Hematopoietic multipotent progenitor cell treated with erythropoietin and hydrocortisone succinate and interleukin-3 and kit ligand, for 8 days (in vitro differentiated cells): ENCODE measurements at regions not wholly inside any gene's neighbourhood (a gene's known extent, or its start where the extent isn't known, plus 50 kb on each side); places are given as distances from the start of the nearest gene placed in this dataset.
"Not testable (repeated sequence)": the region's sequence is repeated elsewhere in the genome, so short reads cannot be mapped to it uniquely, and the experiment has no call there.

Experiments used
- DNase-seq: peaks from one replicate; pipeline ENCODE4 v3.0.0-alpha.2; 2015

- DNase-seq: no peak
These were observed 579.2 kb downstream of the ZEB2 start for GRCh38 chr2:143940720-143941119.

GRCh38 chr2:143939626-143940330 is 580.1 kb downstream of the ZEB2 start:
- DNase-seq: no peak

DNA sequence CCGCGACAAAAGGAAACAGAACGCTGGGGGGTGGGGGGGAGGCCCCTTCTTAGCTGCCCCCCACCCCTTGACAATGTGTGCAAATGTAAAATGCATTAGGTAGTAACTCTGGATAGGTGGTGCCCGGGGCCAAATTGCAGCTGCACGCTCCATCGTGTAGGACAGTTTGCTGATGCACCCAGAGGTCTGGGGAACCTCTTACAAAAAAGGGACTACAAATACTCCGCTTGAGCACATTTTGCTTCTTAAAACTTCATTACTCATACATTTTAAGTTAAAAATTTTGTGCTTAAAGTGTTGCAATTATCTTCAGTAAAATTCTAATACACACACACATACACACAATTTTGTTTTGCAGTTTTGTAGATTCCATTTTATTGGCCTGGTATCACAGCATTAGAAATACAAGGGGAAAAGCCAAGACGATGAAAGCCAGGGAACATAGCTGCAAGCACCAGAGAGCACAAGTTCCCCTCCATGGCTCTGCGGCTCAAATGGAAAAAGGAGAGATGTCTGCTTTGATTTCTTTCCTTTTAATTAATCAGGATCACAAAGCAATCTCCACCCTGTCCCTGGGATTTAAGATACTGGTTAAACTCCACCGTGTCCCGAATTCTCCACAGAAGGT is 582.1 kb downstream of the ZEB2 start:
- peak; percentile 17 for DNase-seq

DNA sequence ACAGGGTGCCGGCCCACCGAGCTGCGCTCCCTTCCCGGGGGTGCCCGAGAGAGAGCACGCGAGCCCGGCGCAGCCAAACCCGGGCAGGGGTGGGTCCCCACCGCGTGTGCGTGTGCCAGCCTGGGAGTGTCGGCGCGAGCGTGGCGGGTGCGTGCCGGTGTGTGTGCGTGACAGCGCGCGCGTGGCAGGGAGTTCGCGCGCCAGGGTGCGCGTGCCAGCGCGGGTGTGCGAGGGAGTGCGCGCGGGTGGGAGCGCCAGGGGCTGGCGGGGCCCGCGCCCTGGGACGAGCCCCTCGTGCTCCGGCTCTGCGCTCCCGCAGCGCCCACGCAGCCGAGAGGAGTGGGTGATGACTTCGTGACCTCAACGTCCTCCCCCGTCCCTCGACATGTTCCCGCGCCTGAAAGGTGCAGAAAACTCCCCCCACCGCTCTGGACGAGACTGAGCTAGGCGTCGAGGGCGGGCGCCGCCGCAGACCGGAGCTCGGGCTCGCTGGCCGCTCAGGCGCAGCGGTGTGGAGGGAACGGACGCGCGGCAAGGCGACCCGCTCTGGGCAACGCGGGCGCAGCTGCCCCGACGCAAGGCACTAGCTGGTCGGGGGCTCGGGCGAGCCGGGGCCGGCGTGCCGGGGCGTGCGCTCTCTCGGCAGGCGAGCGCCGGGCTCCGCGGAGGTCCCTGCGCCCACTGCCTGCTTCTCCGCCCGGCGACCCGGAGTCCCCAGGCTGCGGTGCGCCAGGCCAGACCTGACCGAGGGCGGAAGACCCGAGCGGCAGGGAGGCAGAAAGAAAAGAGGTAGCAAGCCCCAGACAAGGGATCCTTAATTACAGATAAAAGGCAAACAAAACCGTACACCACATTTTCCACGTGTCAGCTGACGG is 582.8 kb downstream of the ZEB2 start:
- DNase-seq: peak; percentile 27

- no peak for DNase-seq
These were observed 583.4 kb downstream of the ZEB2 start for GRCh38 chr2:143936538-143936847.

DNA sequence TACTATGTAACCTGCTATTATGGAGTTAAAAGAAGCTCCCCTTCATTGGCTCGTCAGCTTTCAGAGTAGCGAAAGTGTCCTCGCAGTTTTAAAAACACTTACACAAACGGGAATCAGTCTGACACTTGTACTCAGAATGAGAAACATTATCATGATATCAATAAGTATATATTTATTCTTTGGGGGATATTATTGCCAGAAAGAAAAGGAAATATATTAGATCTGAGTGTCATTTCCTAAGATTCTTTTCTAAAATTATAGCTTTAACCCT is 584.5 kb downstream of the ZEB2 start:
- DNase-seq: no peak

- DNase-seq: no peak
These were observed 585.1 kb downstream of the ZEB2 start for GRCh38 chr2:143934626-143935481.

GRCh38 chr2:143933946-143934569 is 585.9 kb downstream of the ZEB2 start:
- DNase-seq: no peak

- DNase-seq: no peak
These were observed 589.0 kb downstream of the ZEB2 start for GRCh38 chr2:143930891-143931290.

DNA sequence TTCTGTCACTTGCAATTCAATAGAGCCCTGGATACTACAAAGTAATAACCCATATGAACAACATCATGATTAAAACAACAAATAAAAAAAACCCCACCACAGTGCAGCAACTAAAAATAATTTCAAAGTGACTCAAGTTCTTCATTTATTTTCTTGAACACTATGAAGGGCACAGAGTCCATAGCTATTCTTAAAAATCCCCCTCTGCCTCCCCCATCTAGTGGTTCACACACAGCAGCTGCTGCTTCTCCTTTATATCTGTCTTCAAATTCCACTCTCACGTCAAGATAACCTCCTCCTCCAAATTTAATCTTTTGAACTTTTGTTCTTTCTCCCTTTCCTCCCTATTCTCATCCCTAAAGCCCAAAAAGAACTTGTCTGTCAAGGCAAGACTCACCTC is 591.3 kb downstream of the ZEB2 start:
- DNase-seq: no peak

DNA sequence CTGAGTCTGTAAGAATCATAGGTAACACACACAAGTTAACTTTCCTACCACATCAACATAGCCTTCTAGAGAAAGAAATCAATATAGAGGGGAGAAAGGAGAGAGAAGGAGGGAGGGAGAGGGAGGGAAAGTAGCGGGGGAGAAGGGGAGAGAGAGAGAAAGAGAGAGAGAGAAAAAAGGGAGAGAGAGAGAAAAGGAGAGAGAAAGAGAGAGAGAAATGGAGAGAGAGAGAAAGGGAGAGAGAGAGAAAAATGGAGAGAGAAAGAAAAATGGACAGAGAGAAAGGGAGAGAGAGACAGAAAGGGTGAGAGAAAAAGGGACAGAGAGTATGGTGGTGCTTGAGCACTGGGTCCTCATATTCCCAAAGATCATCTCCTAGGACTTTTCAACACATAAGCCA is 591.7 kb downstream of the ZEB2 start:
- no peak for DNase-seq

DNA sequence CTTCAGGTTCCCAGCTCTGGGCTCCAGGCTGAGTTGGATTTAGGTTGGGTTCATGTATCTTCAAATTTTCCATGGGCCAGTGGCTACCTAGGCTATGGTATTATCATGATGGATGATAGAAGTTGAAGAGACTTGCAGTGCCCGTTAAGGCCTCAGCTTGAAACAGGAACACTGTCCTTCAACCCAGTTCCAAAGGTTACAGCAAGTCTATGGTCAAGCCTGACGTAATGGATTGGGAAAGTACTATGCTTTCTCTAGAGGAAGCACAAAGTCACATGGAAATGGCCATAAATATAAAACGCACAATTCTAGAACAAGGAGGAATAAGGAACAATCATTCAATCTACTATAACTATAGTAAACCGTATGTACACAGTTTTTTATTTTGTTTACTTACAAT is 593.2 kb downstream of the ZEB2 start:
- DNase-seq: no peak

DNA sequence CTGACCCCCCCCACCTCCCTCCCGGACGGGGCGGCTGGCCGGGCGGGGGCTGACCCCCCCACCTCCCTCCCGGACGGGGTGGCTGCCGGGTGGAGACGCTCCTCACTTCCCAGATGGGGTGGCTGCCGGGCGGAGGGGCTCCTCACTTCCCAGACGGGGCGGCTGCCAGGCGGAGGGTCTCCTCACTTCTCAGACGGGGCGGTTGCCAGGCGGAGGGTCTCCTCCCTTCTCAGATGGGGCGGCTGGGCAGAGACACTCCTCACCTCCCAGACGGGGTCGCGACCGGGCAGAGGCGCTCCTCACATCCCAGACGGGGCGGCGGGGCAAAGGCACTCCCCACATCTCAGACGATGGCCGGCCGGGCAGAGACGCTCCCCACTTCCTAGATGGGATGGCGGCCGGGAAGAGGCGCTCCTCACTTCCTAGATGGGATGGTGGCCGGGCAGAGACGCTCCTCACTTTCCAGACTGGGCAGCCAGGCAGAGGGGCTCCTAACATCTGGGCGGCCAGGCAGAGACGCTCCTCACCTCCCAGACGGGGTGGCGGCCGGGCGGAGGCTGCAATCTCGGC is 597.6 kb downstream of the ZEB2 start:
- DNase-seq: not testable (repeated sequence)

- no peak for DNase-seq
These were observed 601.4 kb downstream of the ZEB2 start for GRCh38 chr2:143918465-143918989.

DNA sequence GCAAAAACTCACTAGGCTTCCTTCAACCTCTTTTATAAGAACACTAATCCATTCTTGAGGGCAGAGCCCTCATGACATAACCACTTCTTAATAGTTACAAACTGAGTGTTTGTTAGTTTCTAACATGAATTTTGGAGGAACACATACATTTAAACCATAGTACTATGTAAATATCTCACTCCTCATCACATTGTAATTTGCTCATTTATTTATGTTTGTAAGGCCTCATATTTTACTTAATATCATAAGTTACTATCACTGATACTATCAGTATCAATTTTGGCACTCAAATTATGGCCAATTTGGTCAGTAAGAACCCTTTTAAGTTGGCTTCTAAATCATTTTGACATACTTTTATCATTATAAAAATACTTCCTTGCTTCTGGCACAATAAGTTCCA is 603.1 kb downstream of the ZEB2 start:
- DNase-seq: no peak

- no peak for DNase-seq
These were observed 610.2 kb downstream of the ZEB2 start for GRCh38 chr2:143909577-143910353.

DNA sequence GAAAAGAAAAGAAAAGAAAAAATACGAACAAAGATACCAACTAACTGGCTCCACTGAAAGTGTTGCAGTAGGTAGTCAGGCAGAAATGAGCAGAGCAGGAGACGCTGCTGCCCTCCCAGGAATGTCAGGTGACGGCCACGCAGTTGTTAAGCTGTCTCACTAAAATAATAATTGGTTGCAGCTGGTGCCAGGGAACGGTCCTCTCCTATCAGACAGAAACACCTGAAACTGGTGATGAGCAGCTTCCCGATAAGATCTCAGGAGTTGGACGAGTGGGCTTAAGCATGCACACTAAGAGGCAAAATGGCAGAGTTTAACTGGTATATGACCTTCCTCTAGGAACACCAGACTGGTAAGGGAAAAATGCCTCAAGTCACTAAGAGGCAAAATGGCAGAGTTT is 611.1 kb downstream of the ZEB2 start:
- no peak for DNase-seq

DNA sequence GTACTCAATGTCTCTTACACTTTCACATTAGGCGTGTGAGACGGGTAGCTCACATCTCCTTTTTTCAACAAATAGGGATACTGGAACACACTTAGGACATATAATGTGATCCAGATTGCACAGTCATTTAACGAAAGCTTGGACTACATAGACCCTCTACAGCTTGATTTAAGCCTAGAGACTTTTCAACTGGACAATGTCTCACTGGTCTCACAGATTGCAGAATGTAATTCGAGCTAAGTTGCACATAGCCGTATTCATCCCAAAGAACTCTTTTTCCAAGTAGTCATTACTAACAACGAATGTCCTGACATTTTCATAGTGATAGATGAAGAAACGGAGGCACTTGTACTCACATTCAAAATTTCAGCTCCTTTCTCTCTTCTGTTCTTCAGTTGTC is 612.1 kb downstream of the ZEB2 start:
- no peak for DNase-seq

DNA sequence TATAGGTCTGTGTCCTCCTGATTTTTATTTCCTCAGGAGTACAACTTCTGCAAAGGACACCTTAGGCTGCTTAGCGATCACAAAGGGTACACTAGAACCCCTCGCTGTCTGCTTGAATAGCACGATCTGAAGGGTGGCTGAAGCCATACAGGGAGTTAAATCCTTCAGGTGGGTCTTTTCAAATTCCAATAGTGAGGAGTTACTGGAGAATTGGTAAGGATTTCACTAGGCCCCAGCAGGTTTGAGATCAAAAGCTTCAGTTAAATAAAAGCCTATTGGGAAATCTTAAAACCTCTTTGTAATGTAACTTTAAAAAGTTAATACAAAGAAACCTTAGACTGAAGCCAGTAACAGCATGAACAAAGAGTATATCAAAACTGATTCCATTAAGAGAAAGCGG is 613.1 kb downstream of the ZEB2 start:
- DNase-seq: no peak

DNA sequence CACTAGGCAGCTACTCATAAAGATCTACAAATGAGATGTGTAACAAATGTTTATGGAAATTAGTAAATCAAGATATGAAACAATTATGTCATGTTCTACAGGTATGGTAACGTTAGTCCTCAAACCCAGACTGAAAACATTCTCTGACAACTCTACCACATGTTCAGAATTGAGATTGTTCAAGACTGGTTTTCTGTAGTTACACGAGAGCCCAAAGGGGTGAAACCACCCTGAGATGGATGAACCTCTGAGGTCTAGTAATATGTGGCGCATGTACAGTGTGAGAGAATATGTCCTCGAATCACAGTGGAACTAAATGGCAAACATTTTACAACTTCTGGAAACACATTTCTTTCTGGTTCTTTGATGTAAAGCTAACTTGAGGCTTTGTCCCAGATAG is 614.3 kb downstream of the ZEB2 start:
- DNase-seq: no peak

- no peak for DNase-seq
These were observed 616.6 kb downstream of the ZEB2 start for GRCh38 chr2:143903172-143903856.
